GM18498 (cell line): ENCODE measurements at regions not wholly inside any gene's neighbourhood (a gene's known extent, or its start where the extent isn't known, plus 50 kb on each side); places are given as distances from the start of the nearest gene placed in this dataset.

Experiments used
- ATAC-seq: cut with Tn5 transposase; IDR thresholded peaks from one replicate; pipeline ENCODE4 v1.9.1; 2021; ENCODE audit warnings: mild to moderate bottlenecking, moderate library complexity; ENCODE audit not compliant: unreplicated experiment

DNA sequence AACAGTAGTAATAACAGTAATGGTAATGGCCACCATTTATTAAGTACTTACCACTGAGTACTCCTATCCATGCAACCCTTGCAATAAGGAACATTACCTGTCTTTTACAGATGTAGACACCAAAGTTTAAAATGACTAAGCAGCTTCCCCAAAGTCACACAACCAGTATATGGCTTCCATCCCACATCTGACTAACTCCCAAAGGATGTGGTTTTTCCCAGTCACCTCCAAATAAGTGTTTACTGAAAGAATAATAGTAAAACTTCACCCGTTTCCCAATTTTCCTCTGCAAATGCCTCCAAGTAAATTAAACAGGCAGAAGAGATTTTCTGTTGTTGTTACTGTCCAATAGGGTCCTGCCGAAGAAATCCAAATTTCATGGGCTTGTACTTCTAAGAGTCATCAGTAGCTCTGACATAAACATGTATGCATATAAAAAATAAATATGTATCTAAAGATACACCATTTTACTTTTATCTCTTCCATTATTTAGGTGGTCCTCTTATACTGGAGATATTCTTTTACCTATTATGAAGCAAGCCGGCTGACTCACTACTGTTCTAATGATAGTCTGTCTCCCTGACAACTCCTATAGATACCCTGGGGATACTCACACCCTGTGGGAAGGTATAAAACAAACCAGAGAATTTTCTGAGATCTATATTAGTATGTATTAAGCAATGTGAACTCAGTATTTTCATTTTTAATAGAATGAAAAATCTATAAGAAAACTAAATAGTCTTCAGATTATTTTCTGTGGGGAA is 77.9 kb upstream of the ID4 start:
- no peak for ATAC-seq

GRCh38 chr6:19761121-19761520 is 76.0 kb upstream of the ID4 start:
- no peak for ATAC-seq

DNA sequence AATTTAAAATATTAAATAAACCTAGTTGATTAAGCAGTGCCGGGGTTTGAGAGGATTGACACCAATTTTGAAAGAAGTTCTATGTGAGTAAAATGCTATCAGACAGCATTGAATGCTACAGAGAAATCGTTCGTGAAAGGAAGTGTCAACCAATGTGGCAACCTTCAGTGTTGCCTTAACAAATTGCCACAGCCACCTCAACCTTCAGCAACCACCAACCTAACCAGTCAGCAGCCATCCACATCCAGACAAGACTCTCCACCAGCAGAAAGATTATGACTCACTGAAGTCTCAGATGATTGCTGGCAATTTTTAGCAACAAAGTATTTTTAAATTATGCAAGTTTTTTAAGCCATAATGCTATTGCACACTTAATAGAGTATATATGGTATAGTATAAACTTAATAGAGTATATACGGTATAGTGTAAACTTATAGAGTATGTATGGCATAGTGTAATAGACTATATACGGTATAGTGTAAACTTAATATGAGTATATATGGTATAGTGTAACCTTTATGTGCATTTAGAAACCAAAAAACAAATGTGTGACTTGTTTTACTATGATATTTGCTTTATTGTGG is 65.3 kb upstream of the ID4 start:
- no peak for ATAC-seq

DNA sequence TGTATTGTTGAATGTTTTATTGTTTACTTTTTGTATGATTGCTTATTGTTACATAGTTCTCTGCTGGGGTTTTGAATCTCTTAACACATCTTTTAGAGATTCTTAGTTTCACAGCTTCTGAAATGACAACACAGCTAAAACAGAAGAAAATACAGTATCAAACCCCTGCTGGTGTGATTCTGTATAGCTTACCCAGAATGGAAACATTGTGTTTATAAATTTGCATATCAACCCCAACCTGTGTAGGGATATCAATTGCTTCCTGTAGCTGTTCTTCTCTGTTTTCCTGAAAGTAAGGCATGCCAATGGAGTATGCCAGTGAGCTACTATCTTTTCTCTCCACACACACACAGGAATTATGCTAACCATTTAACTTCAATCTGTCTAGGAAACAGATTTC is 64.3 kb upstream of the ID4 start:
- ATAC-seq = no peak

DNA sequence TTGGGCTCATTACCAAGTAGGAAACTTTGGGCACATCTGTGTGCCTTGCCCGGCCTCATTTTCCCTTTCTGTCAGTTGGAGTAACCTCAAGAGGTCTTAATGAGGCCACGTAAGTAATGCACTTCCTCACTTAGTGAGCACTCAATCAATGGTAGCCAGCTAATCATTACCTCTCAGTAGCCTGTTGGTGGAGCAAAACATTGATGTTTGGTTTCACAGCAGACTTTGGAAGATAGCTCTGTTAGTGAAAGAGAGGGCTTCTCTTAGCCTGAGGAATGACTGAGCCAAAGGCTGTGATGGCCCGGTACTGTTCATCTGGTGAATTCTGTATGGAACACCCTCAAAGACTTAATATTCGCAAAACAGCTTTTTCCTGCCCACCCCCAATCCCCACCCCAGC is 55.9 kb upstream of the ID4 start:
- ATAC-seq = no peak

- ATAC-seq = no peak
Measured at GRCh38 chr6:19782588-19782987, 54.6 kb upstream of the ID4 start.
